ENCODE measurements at regions not wholly inside any gene's neighbourhood (a gene's known extent, or its start where the extent isn't known, plus 50 kb on each side); places are given as distances from the start of the nearest gene placed in this dataset.

DNA sequence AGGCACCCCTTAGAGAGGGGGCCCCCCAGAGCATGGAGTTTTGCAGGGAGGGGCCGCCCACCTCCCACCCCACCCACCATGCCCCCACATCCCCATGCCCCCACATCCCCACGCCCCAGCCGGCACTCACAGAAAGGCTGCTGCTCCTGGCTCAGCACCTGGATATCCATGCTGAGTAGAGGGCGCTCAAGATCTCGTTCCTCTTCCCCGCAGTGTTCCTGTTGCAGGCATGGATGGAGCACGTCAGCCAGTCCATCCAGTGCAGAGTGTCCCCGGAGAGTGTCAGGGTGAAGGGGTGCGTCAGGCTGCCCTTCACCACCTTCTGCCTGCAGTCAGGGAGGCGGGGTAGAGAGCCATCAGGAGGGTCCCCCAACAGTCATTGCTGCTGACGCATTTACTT lies 156.2 kb downstream of the CRYBB2 start:
- no peak overlapping the region for H2AK5ac ChIP-seq (ENCODE audit: low read depth, low read length)
- no peak overlapping the region for H2AFZ ChIP-seq (replicated peaks; ENCODE audit: low read length, poor library complexity)
- no peak overlapping the region for H2BK120ac ChIP-seq (ENCODE audit: low read depth, low read length)
- ATAC-seq (ENCODE audit: low read depth): no peak
- no peaks in the 10 kb centered on the region for H3K27me3 ChIP-seq (ENCODE audit: control insufficient read depth, insufficient read depth, low read length)
- no peak overlapping the region for H3K27ac ChIP-seq (ENCODE audit: insufficient read depth, low read length)
- TF ChIP-seq MXI1 (IDR thresholded peaks at IDR 0.05; ENCODE audit: borderline replicate concordance, low read depth, low read length): no peak
- TF ChIP-seq SMC3 (IDR thresholded peaks at IDR 0.05; ENCODE audit: low read depth, low read length): no peak
- TF ChIP-seq CHD1 (IDR thresholded peaks at IDR 0.05; ENCODE audit: low read depth, low read length): no peak
- no peak for TF ChIP-seq RAD21 (IDR thresholded peaks at IDR 0.05; ENCODE audit: low read length)
- H4K20me1 ChIP-seq (ENCODE audit: insufficient read depth, low read length): peaks cover 5% of the 10 kb centered on the region; the same call in 1 of the 2 replicates
- no peak overlapping the region for H2BK15ac ChIP-seq (ENCODE audit: low read depth, low read length)
- H4K5ac ChIP-seq (ENCODE audit: low read depth, low read length): no peak overlapping the region
- H3K14ac ChIP-seq (replicated peaks; ENCODE audit: low read depth, low read length): no peak overlapping the region
- no peak overlapping the region for H3K23ac ChIP-seq (ENCODE audit: low read depth, low read length)
- WGBS, 2 experiments (ENCODE audit: extremely low coverage in 2 of 2, insufficient read length in 1 of 2): 79% methylated on average over 7 of the region's 11 CpGs; no CpG with 5 or more reads in 1 of the 2 experiments
- in situ Hi-C loops (cut with MboI; ENCODE audit: low sequenced_read_pairs) (no loop called here), intact Hi-C loops (cut with micrococcal nuclease) (no loop called here), dilution Hi-C loops (cut with HindIII; ENCODE audit: low sequenced_read_pairs, unreplicated experiment) (no loop called here)
- DNase-seq: no peak
- H3K56ac ChIP-seq (ENCODE audit: extremely low read depth, insufficient read depth, low read length): no peak overlapping the region
- ChIA-PET CTCF (interaction anchor here (0.7 kb wide), 1 partner anchor 78 kb away, joined by 3 read pairs; no protein-coding TSS in a partner anchor), POLR2A (ENCODE audit: unreplicated experiment) (no interaction called here)
- BruUV-seq (replicated peaks): no TSS peak
- H3K9me1 ChIP-seq (ENCODE audit: insufficient read depth, low read length): peaks cover 3% of the 10 kb centered on the region; the same call in 1 of the 2 replicates
- no peak overlapping the region for H2AK9ac ChIP-seq (replicated peaks; ENCODE audit: low read depth, low read length, poor library complexity)
- H3K4ac ChIP-seq (ENCODE audit: low read depth, low read length): no peak overlapping the region
- H4K8ac ChIP-seq (ENCODE audit: low read depth in 2 of 2, low read length in 2 of 2): no peak overlapping the region
- no peak overlapping the region for H3K4me3 ChIP-seq (ENCODE audit: insufficient read depth, low read depth, low read length)
- peaks cover 0 to 21% of the 10 kb centered on the region in 2 experiments; a peak in 3 of 4 replicates for H3K79me1 ChIP-seq (ENCODE audit: low read depth in 1 of 2, low read length in 2 of 2)
- no peak overlapping the region for H3K18ac ChIP-seq (ENCODE audit: low read depth, low read length)
- H4K91ac ChIP-seq (ENCODE audit: insufficient read depth, low read depth, low read length): no peak overlapping the region
- no peaks in the 10 kb centered on the region for H3K4me1 ChIP-seq (ENCODE audit: control insufficient read depth, insufficient read depth, low read length)
- peaks cover 41% of the 10 kb centered on the region for H3K36me3 ChIP-seq (ENCODE audit: control insufficient read depth, insufficient read depth, low read length)
- H2BK20ac ChIP-seq (ENCODE audit: low read depth, low read length): no peak overlapping the region
- no peaks in the 10 kb centered on the region for H3K9me3 ChIP-seq (ENCODE audit: control insufficient read depth, insufficient read depth, low read length)
- no peak overlapping the region for H2BK5ac ChIP-seq (ENCODE audit: low read depth, low read length, poor library complexity, severe bottlenecking)
- H3K9ac ChIP-seq (ENCODE audit: low read depth, low read length): no peak overlapping the region
- H3K4me2 ChIP-seq (ENCODE audit: low read depth, low read length): no peak overlapping the region

Data from IMR-90 (cell line).